Suprapubic skin (tissue), 4 donors: ENCODE measurements at regions not wholly inside any gene's neighbourhood (a gene's known extent, or its start where the extent isn't known, plus 50 kb on each side); places are given as distances from the start of the nearest gene placed in this dataset.

Experiments
- DNase-seq, 2 donors: peaks; one replicate each; pipeline ENCODE4 v3.0.0-alpha.2; 2019; ENCODE audit warnings: low spot score in 2 of 2
- H3K27ac ChIP-seq: fragments of 200-600 bp; sonication (generic); one replicate; pipeline ENCODE4 v1.5.1; 2019
- H3K27me3 ChIP-seq: fragments of 200-600 bp; sonication (generic); one replicate; pipeline ENCODE4 v1.5.1; 2019
- H3K36me3 ChIP-seq: fragments of 200-600 bp; sonication (generic); one replicate; pipeline ENCODE4 v1.5.1; 2019
- H3K4me1 ChIP-seq: fragments of 200-600 bp; sonication (generic); one replicate; pipeline ENCODE4 v1.5.1; 2019
- H3K4me3 ChIP-seq: fragments of 200-600 bp; sonication (generic); one replicate; pipeline ENCODE4 v1.5.1; 2019; ENCODE audit warnings: mild to moderate bottlenecking
- H3K9me3 ChIP-seq: fragments of 200-600 bp; sonication (generic); one replicate; pipeline ENCODE4 v1.5.1; 2019
- EP300 ChIP-seq: sonication (generic); formaldehyde crosslinking; IDR thresholded peaks from one replicate; pipeline ENCODE4 v1.6.1; 2017; ENCODE audit warnings: antibody characterized with exemption
- POLR2A ChIP-seq, 2 donors: fragments of 450-650 bp; IDR thresholded peaks; one replicate each; pipeline ENCODE4 v1.6.1; 2017; ENCODE audit warnings: antibody characterized with exemption in 2 of 2, mild to moderate bottlenecking in 2 of 2, moderate library complexity in 2 of 2
- POLR2AphosphoS5 ChIP-seq, 3 donors: sonication (generic); formaldehyde crosslinking; IDR thresholded peaks; one replicate each; pipeline ENCODE4 v1.6.1; 2017; ENCODE audit warnings: antibody characterized with exemption in 3 of 3
- WGBS: methylation state at CpG from one replicate; pipeline ENCODE4 v1.1.5; 2018; 5-methylcytosine and 5-hydroxymethylcytosine counted together
- TF ChIP-seq, protein P1 (sequence below), 2 donors: fragments of 200-600 bp in 1 of 2; fragments of 450-650 bp in 1 of 2; sonication (generic) in 1 of 2; IDR thresholded peaks; one replicate each; pipeline ENCODE4 v1.5.1; 2016 to 2019; ENCODE audit warnings: antibody characterized with exemption in 2 of 2, mild to moderate bottlenecking in 1 of 2, moderate library complexity in 1 of 2

DNA sequence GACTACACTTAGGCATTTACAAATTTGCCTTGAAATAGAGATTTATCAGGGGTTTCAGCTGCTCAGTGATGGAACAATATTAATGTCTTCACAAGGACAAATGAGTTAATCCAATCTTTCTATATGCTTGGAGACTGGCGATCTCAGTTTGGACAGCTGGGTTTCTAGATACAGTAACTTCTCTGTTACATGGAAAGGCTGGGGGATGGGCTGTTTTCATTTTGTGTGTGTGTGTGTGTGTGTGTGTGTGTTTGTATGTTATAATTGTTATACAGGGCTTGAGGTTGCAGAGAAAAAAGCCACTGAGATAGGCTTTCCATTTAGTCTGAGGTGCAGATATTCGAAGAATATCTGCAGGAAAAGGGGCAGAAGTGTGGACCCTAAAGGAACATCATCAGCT, 359.3 kb upstream of the SALL1 start:
- no peaks in the 10 kb centered on the region for H3K27me3 ChIP-seq
- TF ChIP-seq, protein P1, sequence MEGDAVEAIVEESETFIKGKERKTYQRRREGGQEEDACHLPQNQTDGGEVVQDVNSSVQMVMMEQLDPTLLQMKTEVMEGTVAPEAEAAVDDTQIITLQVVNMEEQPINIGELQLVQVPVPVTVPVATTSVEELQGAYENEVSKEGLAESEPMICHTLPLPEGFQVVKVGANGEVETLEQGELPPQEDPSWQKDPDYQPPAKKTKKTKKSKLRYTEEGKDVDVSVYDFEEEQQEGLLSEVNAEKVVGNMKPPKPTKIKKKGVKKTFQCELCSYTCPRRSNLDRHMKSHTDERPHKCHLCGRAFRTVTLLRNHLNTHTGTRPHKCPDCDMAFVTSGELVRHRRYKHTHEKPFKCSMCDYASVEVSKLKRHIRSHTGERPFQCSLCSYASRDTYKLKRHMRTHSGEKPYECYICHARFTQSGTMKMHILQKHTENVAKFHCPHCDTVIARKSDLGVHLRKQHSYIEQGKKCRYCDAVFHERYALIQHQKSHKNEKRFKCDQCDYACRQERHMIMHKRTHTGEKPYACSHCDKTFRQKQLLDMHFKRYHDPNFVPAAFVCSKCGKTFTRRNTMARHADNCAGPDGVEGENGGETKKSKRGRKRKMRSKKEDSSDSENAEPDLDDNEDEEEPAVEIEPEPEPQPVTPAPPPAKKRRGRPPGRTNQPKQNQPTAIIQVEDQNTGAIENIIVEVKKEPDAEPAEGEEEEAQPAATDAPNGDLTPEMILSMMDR (IDR thresholded peaks at IDR 0.05), result no peak
- TF ChIP-seq POLR2AphosphoS5 (IDR thresholded peaks at IDR 0.05), result no peak
- no peak for TF ChIP-seq EP300
- TF ChIP-seq POLR2A (IDR thresholded peaks at IDR 0.05), result no peak
- 93% methylated on average over 2 of the region's 2 CpGs for WGBS

DNA sequence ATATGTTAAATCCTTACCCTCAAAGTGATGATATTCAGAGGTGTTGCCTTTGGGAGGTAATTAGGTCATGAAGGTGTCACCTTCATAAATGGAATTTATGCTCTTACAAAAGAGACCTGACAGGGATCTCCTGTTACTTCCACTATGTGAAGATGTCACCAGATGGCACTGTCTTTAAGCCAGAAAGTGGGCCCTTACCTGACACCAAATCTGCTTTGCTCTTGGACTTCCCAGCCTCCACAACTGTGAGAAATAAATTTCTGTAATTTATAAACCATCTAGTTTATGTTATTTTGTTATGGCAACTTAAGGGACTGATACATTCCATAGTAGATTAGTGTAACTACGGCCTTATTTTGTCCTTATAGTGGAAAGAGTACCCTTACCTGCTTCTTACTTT, 358.3 kb upstream of the SALL1 start:
- no peak overlapping the region for H3K4me3 ChIP-seq
- H3K4me1 ChIP-seq, result no peaks in the 10 kb centered on the region
- H3K27ac ChIP-seq, result no peak overlapping the region
- H3K27me3 ChIP-seq, result no peaks in the 10 kb centered on the region
- TF ChIP-seq POLR2AphosphoS5 (IDR thresholded peaks at IDR 0.05) (no peak), EP300 (no peak), POLR2A (IDR thresholded peaks at IDR 0.05) (no peak)
- no peak for DNase-seq
- no peaks in the 10 kb centered on the region for H3K9me3 ChIP-seq
- WGBS, result 84% methylated on average over 1 of the region's 1 CpG
- H3K36me3 ChIP-seq, result no peaks in the 10 kb centered on the region

More for the DNA sequence above, 359.3 kb upstream of the SALL1 start:
- H3K9me3 ChIP-seq, result no peaks in the 10 kb centered on the region
- H3K4me1 ChIP-seq, result no peaks in the 10 kb centered on the region
- no peak overlapping the region for H3K4me3 ChIP-seq
- H3K36me3 ChIP-seq, result no peaks in the 10 kb centered on the region
- H3K27ac ChIP-seq, result no peak overlapping the region
- no peak for DNase-seq

DNA sequence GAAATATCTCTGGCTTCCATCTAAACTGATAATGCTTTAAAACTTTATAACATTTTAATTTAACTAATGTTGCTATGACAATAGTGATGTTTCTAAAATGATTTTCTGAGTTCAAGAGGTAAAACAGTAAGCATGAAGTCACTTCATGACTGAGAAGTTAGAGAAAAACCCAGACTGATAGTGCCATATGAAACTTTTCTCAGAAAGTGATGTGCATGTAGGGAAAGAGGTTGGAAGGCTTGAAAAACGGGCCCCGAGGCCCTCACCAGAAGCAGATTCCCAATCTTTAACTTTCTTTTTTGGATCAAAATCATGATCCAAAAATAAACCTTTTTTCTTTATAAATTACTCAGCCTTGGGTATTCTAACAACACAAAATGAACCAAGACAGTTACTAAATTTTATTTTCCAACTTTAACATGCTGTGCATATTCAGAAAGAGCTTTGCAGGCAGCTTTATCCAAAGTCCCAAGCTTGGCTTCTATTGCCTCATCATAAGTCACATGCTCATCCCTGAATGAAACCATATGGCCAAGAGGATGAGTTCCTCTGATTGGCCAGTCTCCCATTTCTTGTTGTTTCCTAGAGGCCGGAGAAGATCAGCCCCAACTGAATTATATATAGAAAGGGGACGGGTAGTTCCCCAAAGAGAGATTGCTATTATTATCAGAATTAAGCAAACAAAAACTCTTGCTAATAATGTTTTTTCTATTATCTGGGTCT, 357.6 kb upstream of the SALL1 start:
- H3K9me3 ChIP-seq, result no peaks in the 10 kb centered on the region
- H3K4me3 ChIP-seq, result no peak overlapping the region
- H3K27ac ChIP-seq, result no peak overlapping the region
- no peaks in the 10 kb centered on the region for H3K36me3 ChIP-seq
- 61% methylated on average over 4 of the region's 4 CpGs for WGBS
- no peak for DNase-seq
- H3K4me1 ChIP-seq, result no peaks in the 10 kb centered on the region
- H3K27me3 ChIP-seq, result no peaks in the 10 kb centered on the region
- TF ChIP-seq EP300 (no peak), POLR2AphosphoS5 (IDR thresholded peaks at IDR 0.05) (no peak), POLR2A (IDR thresholded peaks at IDR 0.05) (no peak)
- TF ChIP-seq, protein P1 (IDR thresholded peaks at IDR 0.05), result no peak

DNA sequence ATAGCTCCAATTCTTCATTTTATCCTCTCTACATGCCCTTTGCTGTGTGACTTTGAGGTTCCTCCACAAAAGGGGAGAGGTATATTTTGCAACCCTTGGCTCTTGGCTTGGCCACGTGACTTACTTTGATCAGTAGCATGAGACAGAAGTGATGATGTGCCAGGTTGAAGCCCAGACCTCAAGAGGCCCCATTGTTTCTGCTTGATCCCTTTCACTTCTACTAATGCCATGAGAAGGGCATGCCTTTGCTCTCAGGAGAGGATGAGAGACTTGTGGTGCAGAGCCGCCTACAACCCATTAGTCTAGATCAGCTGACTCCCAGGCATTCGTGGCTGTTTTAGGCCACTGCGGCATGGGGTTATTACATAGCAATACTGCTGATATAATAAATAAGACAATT, 356.2 kb upstream of the SALL1 start:
- Histone ChIP-seq H3K9me3 (no peaks in the 10 kb centered on the region), H3K36me3 (no peaks in the 10 kb centered on the region), H3K4me1 (no peaks in the 10 kb centered on the region), H3K27me3 (no peaks in the 10 kb centered on the region), H3K27ac (no peak overlapping the region), H3K4me3 (no peak overlapping the region)
- 84% methylated on average over 4 of the region's 4 CpGs for WGBS
- TF ChIP-seq POLR2AphosphoS5 (IDR thresholded peaks at IDR 0.05), result no peak
- no peak for TF ChIP-seq POLR2A (IDR thresholded peaks at IDR 0.05)
- TF ChIP-seq, protein P1 (IDR thresholded peaks at IDR 0.05), result no peak
- no peak for TF ChIP-seq EP300
- DNase-seq, result no peak

DNA sequence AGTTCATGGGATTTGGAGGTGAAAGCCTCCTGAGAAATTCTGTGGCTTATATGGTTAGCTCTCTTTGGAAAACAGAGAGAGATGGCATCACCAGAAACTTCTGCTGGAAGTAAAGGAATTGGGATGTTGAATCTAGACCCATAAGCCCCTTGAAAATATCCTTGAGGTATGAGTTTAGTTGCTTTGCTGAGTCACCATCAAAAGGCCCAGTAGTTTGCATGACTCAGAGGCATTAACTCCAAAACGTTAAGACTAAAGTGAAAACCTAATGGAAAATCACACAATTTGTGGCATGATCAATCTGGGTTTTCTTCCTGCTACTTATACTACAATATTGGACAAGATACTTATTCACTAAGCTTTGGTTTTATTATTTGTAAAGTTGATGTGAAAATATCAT, 349.2 kb upstream of the SALL1 start:
- TF ChIP-seq POLR2A (IDR thresholded peaks at IDR 0.05) (no peak), POLR2AphosphoS5 (IDR thresholded peaks at IDR 0.05) (no peak), EP300 (no peak)
- TF ChIP-seq, protein P1 (IDR thresholded peaks at IDR 0.05), result no peak

More for the DNA sequence above, 349.2 kb upstream of the SALL1 start:
- H3K4me1 ChIP-seq, result no peaks in the 10 kb centered on the region
- H3K9me3 ChIP-seq, result no peaks in the 10 kb centered on the region
- no peaks in the 10 kb centered on the region for H3K36me3 ChIP-seq
- WGBS, result 52% methylated on average over 1 of the region's 1 CpG
- no peak overlapping the region for H3K4me3 ChIP-seq
- H3K27ac ChIP-seq, result no peak overlapping the region
- DNase-seq, result no peak
- no peaks in the 10 kb centered on the region for H3K27me3 ChIP-seq
